ENCODE measurements at regions not wholly inside any gene's neighbourhood (a gene's known extent, or its start where the extent isn't known, plus 50 kb on each side); places are given as distances from the start of the nearest gene placed in this dataset.

DNA sequence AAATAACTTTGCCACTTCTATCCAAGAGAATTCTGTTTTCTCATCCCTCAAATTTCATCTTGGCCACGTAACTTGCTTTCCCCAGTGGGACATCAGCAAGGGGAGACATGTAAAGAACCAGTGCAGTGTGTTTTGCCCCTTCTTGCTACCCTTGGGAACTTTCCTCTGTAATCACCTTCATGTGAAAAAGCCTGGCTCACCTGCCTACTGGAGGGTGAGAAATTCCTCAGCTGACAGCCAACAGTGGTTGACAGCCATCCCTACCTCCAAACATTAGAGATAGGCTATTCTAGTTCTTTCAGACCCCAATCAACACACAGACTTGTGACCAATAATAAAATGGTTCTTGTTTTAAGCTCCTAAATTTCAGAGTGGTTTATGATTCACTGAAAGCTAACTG, 333.9 kb upstream of the TBC1D5 start:
- no peak for TF ChIP-seq CTCF (IDR thresholded peaks at IDR 0.05; ENCODE audit: low read depth, low read length)
- H3K36me3 ChIP-seq, result no peaks in the 10 kb centered on the region
- H3K9me3 ChIP-seq (ENCODE audit: low read depth), result no peaks in the 10 kb centered on the region
- no peaks in the 10 kb centered on the region for H3K27me3 ChIP-seq
- no peak overlapping the region for H3K27ac ChIP-seq
- H3K4me3 ChIP-seq, result no peak overlapping the region
- DNase-seq (ENCODE audit: low read depth in 1 of 2, low spot score in 1 of 2), result peak in 1 of 2 donors; percentile 27
- peaks cover 47% of the 10 kb centered on the region for H3K4me1 ChIP-seq (ENCODE audit: low read depth)

DNA sequence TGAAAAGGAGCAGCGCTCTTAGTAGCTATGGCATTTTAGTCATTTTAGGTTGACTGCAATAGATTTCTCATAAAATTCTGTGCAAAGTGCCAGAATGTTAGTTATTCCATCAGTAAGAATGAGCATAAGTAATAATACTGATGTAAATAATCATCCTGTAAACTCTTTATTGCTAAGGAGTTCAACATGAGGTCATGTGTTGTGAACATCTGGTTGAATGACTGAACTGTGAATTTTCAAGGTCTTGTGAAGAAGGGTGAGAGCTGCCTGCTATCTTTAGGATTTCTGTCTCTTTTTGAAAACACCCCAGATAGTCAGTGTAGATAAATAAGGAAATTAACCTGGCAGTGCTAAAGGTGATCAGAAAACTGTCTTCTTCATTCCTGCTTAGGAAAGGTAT, 333.4 kb upstream of the TBC1D5 start:
- no peaks in the 10 kb centered on the region for H3K36me3 ChIP-seq
- H3K4me3 ChIP-seq, result no peak overlapping the region
- no peak for DNase-seq (ENCODE audit: low read depth in 1 of 2, low spot score in 1 of 2)
- no peaks in the 10 kb centered on the region for H3K9me3 ChIP-seq (ENCODE audit: low read depth)
- H3K27ac ChIP-seq, result no peak overlapping the region
- no peaks in the 10 kb centered on the region for H3K27me3 ChIP-seq
- no peak for TF ChIP-seq CTCF (IDR thresholded peaks at IDR 0.05; ENCODE audit: low read depth, low read length)
- peaks cover 46% of the 10 kb centered on the region for H3K4me1 ChIP-seq (ENCODE audit: low read depth)

DNA sequence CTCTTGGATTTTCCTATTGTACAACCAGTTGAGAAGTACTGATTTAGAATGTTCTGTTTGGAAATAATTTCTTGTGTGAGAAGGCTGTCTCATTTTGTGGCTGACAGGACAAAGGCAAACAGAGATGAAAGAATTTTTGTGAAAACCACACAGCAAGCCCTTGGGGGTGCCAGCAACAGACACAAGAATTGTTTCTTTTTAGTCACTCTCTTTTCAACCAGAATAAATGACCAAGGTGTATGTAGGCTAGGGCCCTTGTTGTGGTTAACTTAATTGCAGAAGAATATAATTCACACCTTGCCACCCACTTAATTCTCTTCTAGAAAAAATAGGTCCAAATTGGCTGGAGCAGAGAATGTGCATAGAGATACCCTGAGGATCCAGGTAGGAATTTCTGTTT, 329.4 kb upstream of the TBC1D5 start:
- no peak for DNase-seq (ENCODE audit: low read depth in 1 of 2, low spot score in 1 of 2)

DNA sequence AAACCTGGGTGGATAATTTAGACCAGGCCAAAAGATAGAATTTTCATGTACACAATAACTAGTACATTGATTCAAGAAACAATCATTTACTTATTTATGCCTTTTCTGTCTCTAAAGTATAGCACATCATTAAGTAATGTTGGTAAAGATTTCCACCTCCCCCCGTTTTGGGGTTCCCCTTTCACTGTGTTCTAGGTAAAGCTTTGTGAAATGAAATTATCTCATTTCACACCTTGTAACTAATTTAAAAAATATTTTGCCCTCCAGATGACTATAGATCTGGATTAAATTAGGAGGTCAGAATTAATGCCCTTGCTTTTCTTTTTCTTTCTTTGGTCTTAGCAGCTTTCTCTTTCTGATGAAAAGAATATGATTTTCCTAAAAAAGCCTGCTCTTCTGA, 328.5 kb upstream of the TBC1D5 start:
- H3K9me3 ChIP-seq (ENCODE audit: low read depth), result no peaks in the 10 kb centered on the region
- no peak overlapping the region for H3K27ac ChIP-seq
- TF ChIP-seq CTCF (IDR thresholded peaks at IDR 0.05; ENCODE audit: low read depth, low read length), result no peak
- H3K27me3 ChIP-seq, result no peaks in the 10 kb centered on the region
- H3K36me3 ChIP-seq, result no peaks in the 10 kb centered on the region
- DNase-seq (ENCODE audit: low read depth in 1 of 2, low spot score in 1 of 2), result no peak
- no peak overlapping the region for H3K4me3 ChIP-seq
- peaks cover 6% of the 10 kb centered on the region for H3K4me1 ChIP-seq (ENCODE audit: low read depth)

More for the DNA sequence above, 329.4 kb upstream of the TBC1D5 start:
- no peaks in the 10 kb centered on the region for H3K27me3 ChIP-seq
- H3K4me1 ChIP-seq (ENCODE audit: low read depth), result peaks cover 14% of the 10 kb centered on the region
- H3K9me3 ChIP-seq (ENCODE audit: low read depth), result no peaks in the 10 kb centered on the region
- H3K36me3 ChIP-seq, result no peaks in the 10 kb centered on the region
- no peak overlapping the region for H3K27ac ChIP-seq
- TF ChIP-seq CTCF (IDR thresholded peaks at IDR 0.05; ENCODE audit: low read depth, low read length), result no peak
- H3K4me3 ChIP-seq, result no peak overlapping the region

GRCh38 chr3:18070231-18070630, 327.8 kb upstream of the TBC1D5 start:
- no peak for TF ChIP-seq CTCF (IDR thresholded peaks at IDR 0.05; ENCODE audit: low read depth, low read length)
- DNase-seq (ENCODE audit: low read depth in 1 of 2, low spot score in 1 of 2), result no peak
- H3K27ac ChIP-seq, result no peak overlapping the region
- H3K36me3 ChIP-seq, result no peaks in the 10 kb centered on the region
- H3K4me1 ChIP-seq (ENCODE audit: low read depth), result no peaks in the 10 kb centered on the region
- no peaks in the 10 kb centered on the region for H3K9me3 ChIP-seq (ENCODE audit: low read depth)
- no peak overlapping the region for H3K4me3 ChIP-seq
- H3K27me3 ChIP-seq, result no peaks in the 10 kb centered on the region

DNA sequence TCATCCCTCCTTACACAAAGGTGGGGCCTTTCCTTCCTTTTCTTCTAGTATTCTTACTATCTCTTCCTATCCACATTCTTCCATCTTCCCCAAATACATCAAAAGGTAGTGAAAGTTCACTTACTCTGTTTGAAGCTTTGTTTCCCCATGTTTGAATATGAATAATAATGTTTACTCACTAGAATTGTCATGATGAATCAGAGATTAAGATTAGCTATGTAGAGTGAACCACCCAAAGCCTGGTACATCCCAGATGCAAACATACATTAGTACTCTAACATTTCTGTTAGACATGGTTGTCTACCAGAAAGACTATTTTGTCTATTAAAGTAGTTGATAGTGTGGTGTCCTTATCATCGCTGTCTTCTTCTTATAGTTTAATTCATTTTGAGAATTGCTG, 327.1 kb upstream of the TBC1D5 start:
- no peaks in the 10 kb centered on the region for H3K4me1 ChIP-seq (ENCODE audit: low read depth)
- no peak overlapping the region for H3K27ac ChIP-seq
- H3K27me3 ChIP-seq, result no peaks in the 10 kb centered on the region
- H3K36me3 ChIP-seq, result no peaks in the 10 kb centered on the region
- DNase-seq (ENCODE audit: low read depth in 1 of 2, low spot score in 1 of 2), result no peak
- TF ChIP-seq CTCF (IDR thresholded peaks at IDR 0.05; ENCODE audit: low read depth, low read length), result no peak
- H3K9me3 ChIP-seq (ENCODE audit: low read depth), result no peaks in the 10 kb centered on the region
- no peak overlapping the region for H3K4me3 ChIP-seq

Data from cardiac muscle cell (in vitro differentiated cells and primary cell).